ENCODE measurements at regions not wholly inside any gene's neighbourhood (a gene's known extent, or its start where the extent isn't known, plus 50 kb on each side); places are given as distances from the start of the nearest gene placed in this dataset.
"Not testable (repeated sequence)": the region's sequence is repeated elsewhere in the genome, so short reads cannot be mapped to it uniquely, and the experiment has no call there.

GRCh38 chr6:99143108-99143861 is 195.5 kb upstream of the FBXL4 start:
- TF ChIP-seq CTCF (conservative IDR thresholded peaks at IDR 0.05; ENCODE audit: low read depth, low read length): no peak
- no peak overlapping the region for H2AFZ ChIP-seq (ENCODE audit: low read depth)
- H3K79me2 ChIP-seq (ENCODE audit: insufficient read depth, low read depth): no peaks in the 10 kb centered on the region
- no peaks in the 10 kb centered on the region for H3K36me3 ChIP-seq (ENCODE audit: insufficient read depth)
- no peaks in the 10 kb centered on the region for H3K27me3 ChIP-seq (ENCODE audit: insufficient read depth, low read depth)
- no peak overlapping the region for H3K27ac ChIP-seq
- no peak overlapping the region for H3K4me3 ChIP-seq (IDR thresholded peaks at IDR 0.05; ENCODE audit: insufficient read depth, low read depth, low read length)
- no peaks in the 10 kb centered on the region for H4K20me1 ChIP-seq (ENCODE audit: insufficient read depth)
- H3K4me2 ChIP-seq: no peak overlapping the region
- no peak overlapping the region for H3K9ac ChIP-seq
- no peaks in the 10 kb centered on the region for H3K4me1 ChIP-seq (ENCODE audit: low read depth, poor library complexity, severe bottlenecking)

- H2AFZ ChIP-seq (ENCODE audit: low read depth); H3K79me2 ChIP-seq (ENCODE audit: insufficient read depth, low read depth); H3K9ac ChIP-seq; H3K4me2 ChIP-seq; H3K27ac ChIP-seq; H3K4me1 ChIP-seq (ENCODE audit: low read depth, poor library complexity, severe bottlenecking); H3K27me3 ChIP-seq (ENCODE audit: insufficient read depth, low read depth); H3K36me3 ChIP-seq (ENCODE audit: insufficient read depth); H3K4me3 ChIP-seq (IDR thresholded peaks at IDR 0.05; ENCODE audit: insufficient read depth, low read depth, low read length); H4K20me1 ChIP-seq (ENCODE audit: insufficient read depth): not testable (repeated sequence)
These were observed 194.2 kb upstream of the FBXL4 start for GRCh38 chr6:99141906-99142305.

GRCh38 chr6:99138445-99138844 is 190.7 kb upstream of the FBXL4 start:
- no peaks in the 10 kb centered on the region for H3K4me1 ChIP-seq (ENCODE audit: low read depth, poor library complexity, severe bottlenecking)
- no peak for TF ChIP-seq CTCF (conservative IDR thresholded peaks at IDR 0.05; ENCODE audit: low read depth, low read length)
- H3K27me3 ChIP-seq (ENCODE audit: insufficient read depth, low read depth): no peaks in the 10 kb centered on the region
- H3K4me3 ChIP-seq (IDR thresholded peaks at IDR 0.05; ENCODE audit: insufficient read depth, low read depth, low read length): no peak overlapping the region
- H2AFZ ChIP-seq (ENCODE audit: low read depth): no peak overlapping the region
- no peak overlapping the region for H3K4me2 ChIP-seq
- no peaks in the 10 kb centered on the region for H4K20me1 ChIP-seq (ENCODE audit: insufficient read depth)
- no peak overlapping the region for H3K27ac ChIP-seq
- H3K79me2 ChIP-seq (ENCODE audit: insufficient read depth, low read depth): no peaks in the 10 kb centered on the region
- no peaks in the 10 kb centered on the region for H3K36me3 ChIP-seq (ENCODE audit: insufficient read depth)
- H3K9ac ChIP-seq: no peak overlapping the region

GRCh38 chr6:99137314-99137713 is 189.6 kb upstream of the FBXL4 start:
- Histone ChIP-seq H3K4me3 (IDR thresholded peaks at IDR 0.05; ENCODE audit: insufficient read depth, low read depth, low read length) (no peak overlapping the region), H3K27me3 (ENCODE audit: insufficient read depth, low read depth) (no peaks in the 10 kb centered on the region), H3K27ac (no peak overlapping the region), H3K36me3 (ENCODE audit: insufficient read depth) (no peaks in the 10 kb centered on the region), H3K4me1 (ENCODE audit: low read depth, poor library complexity, severe bottlenecking) (no peaks in the 10 kb centered on the region), H3K9ac (no peak overlapping the region), H2AFZ (ENCODE audit: low read depth) (no peak overlapping the region), H4K20me1 (ENCODE audit: insufficient read depth) (no peaks in the 10 kb centered on the region), H3K79me2 (ENCODE audit: insufficient read depth, low read depth) (no peaks in the 10 kb centered on the region), H3K4me2 (no peak overlapping the region)
- no peak for TF ChIP-seq CTCF (conservative IDR thresholded peaks at IDR 0.05; ENCODE audit: low read depth, low read length)

GRCh38 chr6:99136488-99136887 is 188.7 kb upstream of the FBXL4 start:
- H3K4me2 ChIP-seq: no peak overlapping the region
- no peak overlapping the region for H3K9ac ChIP-seq
- no peak overlapping the region for H3K27ac ChIP-seq
- H3K27me3 ChIP-seq (ENCODE audit: insufficient read depth, low read depth): no peaks in the 10 kb centered on the region
- no peaks in the 10 kb centered on the region for H3K79me2 ChIP-seq (ENCODE audit: insufficient read depth, low read depth)
- H3K4me3 ChIP-seq (IDR thresholded peaks at IDR 0.05; ENCODE audit: insufficient read depth, low read depth, low read length): no peak overlapping the region
- H3K4me1 ChIP-seq (ENCODE audit: low read depth, poor library complexity, severe bottlenecking): no peaks in the 10 kb centered on the region
- no peaks in the 10 kb centered on the region for H3K36me3 ChIP-seq (ENCODE audit: insufficient read depth)
- no peaks in the 10 kb centered on the region for H4K20me1 ChIP-seq (ENCODE audit: insufficient read depth)
- no peak for TF ChIP-seq CTCF (conservative IDR thresholded peaks at IDR 0.05; ENCODE audit: low read depth, low read length)
- no peak overlapping the region for H2AFZ ChIP-seq (ENCODE audit: low read depth)

Measured in KMS-11 (cell line).